SK-N-SH treated with all-trans-retinoic acid at 6 μM for 48 hours (cell line): ENCODE measurements at regions not wholly inside any gene's neighbourhood (a gene's known extent, or its start where the extent isn't known, plus 50 kb on each side); places are given as distances from the start of the nearest gene placed in this dataset.

ENCODE experiments used
- ATAC-seq: fragments of 200-7000 bp; cut with Tn5 transposase; 3 replicates; pipeline ENCODE4 v1.9.1; 2020; ENCODE audit warnings: mild to moderate bottlenecking, moderate library complexity
- ARNTL ChIP-seq: fragments of 450-650 bp; formaldehyde crosslinking; IDR thresholded peaks from 2 replicates; pipeline ENCODE4 v1.5.0; 2020; ENCODE audit warnings: low read depth, mild to moderate bottlenecking, moderate library complexity, borderline replicate concordance
- CREB5 ChIP-seq: fragments of 250-450 bp; sonication (Bioruptor Pico); IDR thresholded peaks from 2 replicates; pipeline ENCODE4 v1.5.1; 2020; ENCODE audit warnings: low read depth, mild to moderate bottlenecking, moderate library complexity
- CSDC2 ChIP-seq: fragments of 250-450 bp; sonication (Bioruptor Pico); IDR thresholded peaks from 2 replicates; pipeline ENCODE4 v1.5.0; 2020; ENCODE audit warnings: mild to moderate bottlenecking, moderate library complexity
- CSRNP3 ChIP-seq: fragments of 250-450 bp; sonication (Bioruptor Pico); IDR thresholded peaks from 2 replicates; pipeline ENCODE4 v1.5.1; 2021; ENCODE audit warnings: mild to moderate bottlenecking, moderate library complexity
- ESRRG ChIP-seq: fragments of 250-450 bp; sonication (Bioruptor Pico); IDR thresholded peaks from 2 replicates; pipeline ENCODE4 v1.6.1; 2021; ENCODE audit warnings: mild to moderate bottlenecking
- GLIS3 ChIP-seq: fragments of 250-450 bp; sonication (Bioruptor Pico); IDR thresholded peaks from 2 replicates; pipeline ENCODE4 v1.5.0; 2020; ENCODE audit warnings: mild to moderate bottlenecking, moderate library complexity
- ISL1 ChIP-seq: fragments of 250-450 bp; sonication (Bioruptor Pico); IDR thresholded peaks from 2 replicates; pipeline ENCODE4 v2.1.2; 2022; ENCODE audit warnings: mild to moderate bottlenecking, moderate library complexity
- OSR1 ChIP-seq: fragments of 250-450 bp; sonication (Bioruptor Pico); IDR thresholded peaks from 2 replicates; pipeline ENCODE4 v1.8.0; 2022; ENCODE audit warnings: moderate library complexity, mild to moderate bottlenecking, inconsistent platforms
- PATZ1 ChIP-seq: fragments of 250-450 bp; sonication (Bioruptor Pico); IDR thresholded peaks from 2 replicates; pipeline ENCODE4 v1.8.0; 2020; ENCODE audit warnings: mild to moderate bottlenecking, moderate library complexity, borderline replicate concordance
- POU6F1 ChIP-seq: fragments of 250-450 bp; sonication (Bioruptor Pico); IDR thresholded peaks from 2 replicates; pipeline ENCODE4 v1.8.0; 2021; ENCODE audit warnings: low read depth, mild to moderate bottlenecking, moderate library complexity, borderline replicate concordance
- RARB ChIP-seq: fragments of 250-450 bp; sonication (Bioruptor Pico); IDR thresholded peaks from 2 replicates; pipeline ENCODE4 v1.8.0; 2021; ENCODE audit warnings: mild to moderate bottlenecking, moderate library complexity
- SNAI2 ChIP-seq: fragments of 250-450 bp; sonication (Bioruptor Pico); IDR thresholded peaks from 2 replicates; pipeline ENCODE4 v1.5.0; 2020; ENCODE audit warnings: mild to moderate bottlenecking, moderate library complexity
- TCF4 ChIP-seq: fragments of 250-450 bp; sonication (Bioruptor Pico); IDR thresholded peaks from 2 replicates; pipeline ENCODE4 v1.8.0; 2021; ENCODE audit warnings: mild to moderate bottlenecking, moderate library complexity, borderline replicate concordance
- TOX ChIP-seq: fragments of 250-450 bp; sonication (Bioruptor Pico); IDR thresholded peaks from 2 replicates; pipeline ENCODE4 v1.8.0; 2021; ENCODE audit warnings: mild to moderate bottlenecking, moderate library complexity, borderline replicate concordance
- TSHZ2 ChIP-seq: fragments of 250-450 bp; sonication (Bioruptor Pico); IDR thresholded peaks from 2 replicates; pipeline ENCODE4 v1.5.0; 2020; ENCODE audit warnings: mild to moderate bottlenecking, moderate library complexity
- ZFP3 ChIP-seq: fragments of 250-450 bp; sonication (Bioruptor Pico); IDR thresholded peaks from 2 replicates; pipeline ENCODE4 v1.5.0; 2020; ENCODE audit warnings: mild to moderate bottlenecking, moderate library complexity
- ZFP30 ChIP-seq: fragments of 450-650 bp; formaldehyde crosslinking; IDR thresholded peaks from 2 replicates; pipeline ENCODE4 v1.5.0; 2022; ENCODE audit warnings: mild to moderate bottlenecking, moderate library complexity
- ZNF565 ChIP-seq: fragments of 450-650 bp; formaldehyde crosslinking; conservative IDR thresholded peaks from 2 replicates; pipeline ENCODE4 v1.5.0; 2020; ENCODE audit warnings: low read depth, mild to moderate bottlenecking, moderate library complexity
- ZNF70 ChIP-seq: fragments of 450-650 bp; formaldehyde crosslinking; IDR thresholded peaks from 2 replicates; pipeline ENCODE4 v1.5.0; 2020; ENCODE audit warnings: mild to moderate bottlenecking, moderate library complexity
- ZNF8 ChIP-seq: fragments of 450-650 bp; formaldehyde crosslinking; IDR thresholded peaks from 2 replicates; pipeline ENCODE4 v1.5.0; 2020; ENCODE audit warnings: mild to moderate bottlenecking, moderate library complexity

- ATAC-seq, result no peak
- TF ChIP-seq ZNF70 (CRISPR knock-in tag) (no peak), TSHZ2 (CRISPR knock-in tag) (no peak), OSR1 (CRISPR knock-in tag) (no peak), PATZ1 (CRISPR knock-in tag) (no peak), TCF4 (no peak), ZFP3 (CRISPR knock-in tag) (no peak), ZNF8 (CRISPR knock-in tag) (no peak), ARNTL (CRISPR knock-in tag) (no peak), ZNF565 (CRISPR knock-in tag) (no peak), ISL1 (CRISPR knock-in tag) (no peak), CSRNP3 (CRISPR knock-in tag) (no peak), TOX (CRISPR knock-in tag) (no peak), ESRRG (CRISPR knock-in tag) (no peak), CREB5 (no peak)
Measured at GRCh38 chr13:80708791-80709190, 367.9 kb upstream of the SPRY2 start.

- TF ChIP-seq ZNF565 (CRISPR knock-in tag) (no peak), POU6F1 (CRISPR knock-in tag) (no peak), ESRRG (CRISPR knock-in tag) (no peak), GLIS3 (CRISPR knock-in tag) (no peak), SNAI2 (CRISPR knock-in tag) (no peak), TOX (CRISPR knock-in tag) (no peak)
- no peak for ATAC-seq
Measured at GRCh38 chr13:80707000-80707983, 366.4 kb upstream of the SPRY2 start.

GRCh38 chr13:80706164-80706471, 365.2 kb upstream of the SPRY2 start:
- TF ChIP-seq ISL1 (CRISPR knock-in tag) (no peak), ZFP30 (CRISPR knock-in tag) (no peak), ZNF8 (CRISPR knock-in tag) (no peak), ZNF70 (CRISPR knock-in tag) (no peak), TSHZ2 (CRISPR knock-in tag) (no peak), RARB (no peak), PATZ1 (CRISPR knock-in tag) (no peak), OSR1 (CRISPR knock-in tag) (no peak), GLIS3 (CRISPR knock-in tag) (no peak), SNAI2 (CRISPR knock-in tag) (no peak), CSDC2 (CRISPR knock-in tag) (no peak), ZFP3 (CRISPR knock-in tag) (no peak)
- ATAC-seq, result no peak
